ENCODE measurements at regions not wholly inside any gene's neighbourhood (a gene's known extent, or its start where the extent isn't known, plus 50 kb on each side); places are given as distances from the start of the nearest gene placed in this dataset.

DNA sequence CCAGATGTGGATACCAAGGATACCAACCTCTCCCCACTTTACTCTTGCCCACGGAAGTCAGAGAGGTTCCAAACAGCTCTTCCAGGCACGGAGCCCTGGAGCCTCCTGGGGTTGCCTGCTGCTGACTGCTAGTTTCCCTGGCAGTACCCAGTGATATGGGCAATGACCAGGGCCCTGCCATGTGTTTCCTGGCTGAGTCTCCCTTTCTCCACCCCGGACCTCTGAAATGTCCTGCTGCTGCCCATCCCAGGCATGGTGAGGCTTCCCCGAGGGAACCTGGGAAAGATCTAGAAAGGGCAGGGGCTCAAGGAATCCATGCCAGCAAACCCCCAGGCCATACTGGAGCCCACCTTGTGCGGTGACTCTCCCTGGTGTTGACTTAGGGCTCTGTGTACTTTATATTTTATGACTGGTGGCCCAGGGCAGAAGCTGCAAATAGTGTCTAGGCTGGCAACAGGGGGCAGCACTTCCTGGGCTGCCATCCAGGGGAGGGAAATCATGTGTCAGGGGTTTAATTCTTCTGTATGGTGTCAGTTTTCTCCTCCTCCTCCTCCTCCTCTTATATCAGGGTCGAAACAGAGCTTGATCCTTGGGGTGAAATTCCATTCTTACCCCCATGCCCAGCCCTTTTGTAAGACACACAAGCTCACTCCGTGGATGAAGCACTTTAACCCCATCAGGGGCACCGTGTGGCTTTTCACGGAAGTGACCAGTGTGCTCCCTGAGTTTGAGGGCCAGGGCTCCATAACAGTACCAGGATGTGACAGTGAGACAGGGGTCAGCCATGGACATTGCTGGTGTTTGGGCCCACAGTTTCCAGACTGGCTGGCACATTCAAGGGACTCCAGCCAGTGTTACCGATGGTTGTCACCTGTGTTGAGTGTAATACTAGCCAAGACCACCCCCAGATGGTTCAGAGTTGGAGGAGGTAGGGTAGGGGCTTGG is 62.4 kb upstream of the GDF10 start:
- no peak for DNase-seq

DNA sequence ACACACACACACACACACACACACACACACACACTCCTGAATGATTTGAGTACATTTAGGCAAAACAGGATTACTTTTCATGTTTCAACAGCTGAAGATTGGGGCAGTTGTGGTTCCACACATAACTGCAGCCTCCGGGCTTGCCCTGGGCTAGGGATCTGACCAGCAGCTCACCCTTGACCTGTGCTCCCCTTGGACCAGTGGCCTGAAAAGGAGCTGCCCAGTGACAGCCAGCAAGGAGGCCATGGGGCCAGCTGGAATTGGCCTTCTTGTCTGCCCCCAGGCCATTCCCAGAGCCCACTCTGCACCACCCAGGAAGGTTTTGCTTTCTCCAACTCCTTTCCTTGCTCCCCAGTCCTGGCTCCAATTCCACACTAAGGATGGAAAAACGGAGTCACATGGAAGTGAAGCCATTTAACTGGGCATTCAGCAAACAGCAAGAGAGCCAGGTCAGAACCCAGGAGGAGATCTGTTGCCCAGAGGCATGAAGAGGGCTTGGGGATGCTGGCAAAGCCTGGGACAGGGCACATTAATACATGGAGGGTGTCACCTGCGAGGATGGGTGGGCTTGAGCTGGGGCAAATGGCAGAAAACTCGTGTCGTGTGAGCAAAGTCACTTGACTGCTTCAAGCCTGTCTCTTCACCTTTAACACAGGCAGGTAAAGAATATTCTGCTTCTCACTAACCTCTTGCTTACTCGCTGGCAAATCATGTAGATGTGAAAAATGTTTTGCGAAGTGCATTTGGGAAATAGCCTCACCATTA is 61.5 kb upstream of the GDF10 start:
- no peak for DNase-seq

DNA sequence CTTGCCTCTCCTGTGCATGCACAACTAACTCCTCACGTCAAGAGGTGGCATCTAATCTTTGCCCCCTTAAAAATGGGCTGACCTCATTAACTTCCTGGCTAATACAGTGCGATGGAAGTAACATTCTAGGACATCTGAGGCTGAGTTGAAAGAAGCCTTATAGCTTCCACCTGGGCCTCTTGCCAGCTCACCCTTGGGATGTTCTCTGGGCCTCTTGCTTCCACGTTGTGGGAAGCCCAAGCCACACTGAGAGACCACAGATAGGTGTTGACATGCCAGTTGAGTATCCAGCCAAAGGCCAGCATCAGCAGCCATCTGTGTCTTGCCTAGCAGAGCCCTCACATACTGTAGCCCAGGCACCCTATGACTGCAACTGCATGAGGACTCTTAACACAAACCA is 60.8 kb upstream of the GDF10 start:
- no peak for DNase-seq

DNA sequence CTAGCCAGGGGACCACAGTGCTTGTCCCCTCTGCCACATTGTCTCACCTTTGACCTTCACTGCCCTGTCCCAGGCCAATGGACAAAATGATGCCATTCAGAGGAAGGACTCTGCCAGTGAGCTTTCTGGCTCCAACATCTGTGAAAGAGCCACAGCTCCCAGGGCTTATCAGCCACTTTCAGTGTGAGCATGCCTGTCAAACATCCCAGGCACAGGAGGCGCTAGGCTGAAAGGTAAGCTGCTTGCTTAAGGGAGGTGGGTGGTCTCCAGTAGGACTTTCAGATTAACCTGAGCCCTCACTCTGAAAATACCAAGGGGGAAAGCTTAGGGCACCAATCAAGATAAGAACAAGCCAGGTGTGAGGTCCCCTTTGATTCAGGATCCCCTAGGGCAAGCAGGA is 59.8 kb upstream of the GDF10 start:
- DNase-seq, result no peak

DNA sequence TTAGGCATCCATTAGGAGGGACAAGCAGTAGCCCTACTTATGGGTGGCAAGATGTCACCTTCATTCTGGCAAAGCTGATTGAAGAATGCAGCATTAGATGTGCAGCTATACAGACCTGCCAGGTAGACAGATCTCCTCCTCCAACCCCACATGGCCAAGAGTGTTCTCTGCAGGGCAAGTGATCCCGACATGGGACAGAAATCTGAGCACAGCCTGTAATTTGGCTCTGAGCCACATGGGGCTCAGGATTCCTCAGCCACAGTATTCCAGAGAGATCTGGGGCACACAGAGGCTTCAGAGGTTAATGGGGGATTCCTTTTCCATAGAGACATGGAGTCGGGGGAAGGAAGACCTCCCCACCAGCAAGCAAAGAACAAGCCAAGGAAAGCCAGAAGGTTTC is 58.7 kb upstream of the GDF10 start:
- no peak for DNase-seq

DNA sequence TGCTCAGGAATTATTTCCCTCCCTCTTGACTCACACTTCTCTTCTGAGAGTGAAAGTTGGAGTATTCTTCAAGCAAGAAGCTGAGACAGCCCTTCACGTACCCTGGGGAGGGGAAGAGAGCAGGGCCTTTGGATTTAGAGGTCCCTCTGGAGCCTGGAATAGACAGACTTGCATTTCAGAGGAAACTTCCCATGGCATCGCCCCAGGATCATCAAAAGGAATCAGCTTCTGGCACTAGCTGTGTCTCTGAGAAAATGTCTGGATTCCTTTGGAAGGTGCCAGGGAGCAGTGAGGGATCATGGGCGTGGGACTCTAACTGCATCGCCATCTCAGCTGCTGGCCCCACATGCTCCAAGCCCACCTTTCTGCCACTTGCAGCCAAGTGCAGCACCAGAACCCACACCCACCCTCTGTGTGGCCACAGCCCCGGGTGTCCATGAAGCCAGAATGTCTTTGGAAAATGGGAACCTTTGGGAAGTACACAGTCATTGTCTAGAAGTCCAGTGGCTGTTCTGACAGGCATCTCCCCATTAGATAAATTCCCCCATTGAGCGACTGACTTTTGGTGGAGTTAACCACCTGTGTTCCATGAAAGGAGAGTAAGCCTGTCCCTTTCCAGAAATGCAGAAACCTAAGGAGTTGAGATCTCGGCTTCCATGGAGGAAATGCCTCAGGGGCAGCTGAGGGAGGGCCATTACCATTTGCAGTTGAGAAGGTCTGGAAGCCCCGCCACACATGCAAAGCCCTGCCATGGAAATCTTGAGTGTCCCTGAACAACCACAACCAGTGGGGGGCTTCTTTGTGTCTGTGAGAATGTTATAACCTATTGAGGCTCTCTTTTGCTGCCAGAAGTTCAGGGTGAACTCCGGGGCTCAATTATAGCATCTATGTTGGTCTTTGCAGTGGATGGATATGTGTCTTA is 57.8 kb upstream of the GDF10 start:
- no peak for DNase-seq

DNA sequence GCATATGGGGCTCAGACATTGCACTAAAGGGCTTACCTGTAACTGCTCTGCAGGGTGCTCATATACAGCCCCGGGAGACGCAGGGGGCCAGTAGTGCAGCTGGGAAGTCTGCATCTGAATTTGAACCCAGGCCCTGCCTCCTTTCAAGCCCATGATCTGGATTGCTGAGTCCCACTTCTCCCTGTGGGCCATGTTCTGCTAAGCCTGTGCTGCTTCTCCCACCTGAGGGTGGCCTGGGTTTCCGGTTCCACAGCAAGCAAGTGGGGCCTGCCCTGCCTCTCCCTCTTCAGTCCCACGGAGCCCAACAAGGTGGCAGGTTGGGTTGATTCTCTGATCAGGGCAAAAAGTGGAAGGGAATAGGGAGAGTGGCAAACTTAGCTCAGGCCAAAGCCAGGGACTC is 56.6 kb upstream of the GDF10 start:
- no peak for DNase-seq

DNA sequence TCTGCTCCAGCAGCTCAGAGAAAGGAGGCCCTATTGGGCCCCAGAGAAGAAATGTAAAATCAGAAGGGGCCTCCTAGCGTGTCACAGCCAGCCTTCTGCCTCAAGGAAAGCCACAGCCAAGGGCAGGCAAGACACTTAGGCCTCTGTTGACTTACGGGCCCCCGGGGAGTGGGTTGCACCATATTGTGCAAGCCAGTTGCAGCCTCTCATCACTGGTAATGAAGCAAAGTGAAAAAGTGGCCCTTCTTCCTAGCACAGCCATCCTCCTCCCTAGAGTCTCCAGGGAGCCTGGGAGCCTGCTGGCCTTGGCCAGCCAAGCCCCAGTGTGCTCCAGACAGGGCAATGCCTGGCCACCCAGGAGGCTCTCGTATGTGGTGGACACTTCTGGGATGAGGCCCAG is 56.2 kb upstream of the GDF10 start:
- no peak for DNase-seq

DNA sequence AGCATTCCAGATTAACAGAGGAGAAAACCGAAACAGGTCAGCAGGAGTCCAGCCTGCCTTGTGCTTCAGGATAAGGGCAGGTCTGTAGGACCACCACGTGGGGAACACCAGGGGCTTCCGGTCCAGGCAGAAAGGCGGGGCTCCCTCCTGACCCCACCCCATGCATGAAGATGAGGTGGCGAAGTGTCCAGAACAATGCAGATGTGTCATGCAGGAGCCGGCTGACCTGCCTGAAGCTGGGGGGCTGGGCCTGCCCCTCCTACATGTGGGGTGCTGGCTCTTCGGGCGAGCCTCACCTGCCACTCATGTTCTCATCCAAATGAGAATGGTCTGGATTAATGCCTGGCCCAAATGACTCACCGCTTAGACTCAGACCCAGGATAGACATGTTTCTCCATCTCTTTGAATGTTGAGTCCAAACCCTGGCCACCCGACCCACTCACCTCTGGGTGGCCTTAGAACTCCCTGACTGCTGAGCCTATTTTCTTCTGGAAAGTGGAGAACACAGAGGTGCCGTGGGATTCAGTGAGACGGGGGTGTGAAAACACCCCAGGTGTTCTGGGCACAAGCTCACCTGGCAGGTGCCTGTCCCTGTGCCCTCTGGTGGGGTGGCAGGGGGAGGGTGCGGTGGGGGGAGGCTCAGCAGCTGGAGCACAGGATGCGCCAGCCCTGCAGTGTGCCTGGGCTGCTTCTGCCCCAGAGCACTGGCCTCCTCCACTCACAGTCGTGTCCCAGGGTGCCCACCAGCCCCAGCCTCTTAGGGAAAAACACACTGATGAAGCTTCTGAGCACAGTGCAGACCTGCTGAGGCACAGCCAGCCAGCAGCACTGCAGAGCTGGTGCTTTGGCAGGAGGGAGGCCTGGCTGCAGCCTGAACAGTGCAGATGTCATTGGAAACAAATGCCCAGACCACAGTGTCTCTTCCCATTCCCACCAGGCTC is 55.2 kb upstream of the GDF10 start:
- DNase-seq, result no peak

DNA sequence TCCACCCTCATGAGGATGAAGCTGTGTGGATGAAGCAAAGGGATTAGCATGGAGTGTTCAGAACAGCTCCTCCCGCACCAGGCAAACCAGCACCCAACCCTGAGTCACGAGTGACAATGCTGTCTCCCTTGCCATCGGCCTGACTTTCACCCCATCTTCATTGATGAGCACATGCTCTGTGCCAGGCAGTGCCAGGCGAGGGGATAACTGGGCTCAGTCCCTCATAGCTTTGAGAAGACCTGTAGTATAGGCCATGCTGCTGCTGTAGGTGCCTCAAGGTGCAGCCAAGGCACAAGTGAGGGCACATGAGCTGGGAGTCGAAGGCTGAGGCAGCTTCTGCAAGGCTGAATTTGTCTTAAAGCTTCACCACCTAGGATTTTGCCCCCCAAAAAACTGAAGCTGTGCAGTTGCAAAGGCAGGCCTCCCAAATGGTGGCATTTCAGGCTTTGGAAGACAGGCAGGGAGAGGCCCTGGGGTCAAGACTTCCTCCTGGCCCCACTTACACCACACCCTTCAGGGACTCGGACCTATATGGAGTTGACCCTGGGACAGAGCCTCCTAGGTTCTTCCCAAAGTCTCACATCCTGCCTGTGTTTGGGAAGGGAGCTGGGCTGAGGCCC is 54.2 kb upstream of the GDF10 start:
- DNase-seq, result no peak

DNA sequence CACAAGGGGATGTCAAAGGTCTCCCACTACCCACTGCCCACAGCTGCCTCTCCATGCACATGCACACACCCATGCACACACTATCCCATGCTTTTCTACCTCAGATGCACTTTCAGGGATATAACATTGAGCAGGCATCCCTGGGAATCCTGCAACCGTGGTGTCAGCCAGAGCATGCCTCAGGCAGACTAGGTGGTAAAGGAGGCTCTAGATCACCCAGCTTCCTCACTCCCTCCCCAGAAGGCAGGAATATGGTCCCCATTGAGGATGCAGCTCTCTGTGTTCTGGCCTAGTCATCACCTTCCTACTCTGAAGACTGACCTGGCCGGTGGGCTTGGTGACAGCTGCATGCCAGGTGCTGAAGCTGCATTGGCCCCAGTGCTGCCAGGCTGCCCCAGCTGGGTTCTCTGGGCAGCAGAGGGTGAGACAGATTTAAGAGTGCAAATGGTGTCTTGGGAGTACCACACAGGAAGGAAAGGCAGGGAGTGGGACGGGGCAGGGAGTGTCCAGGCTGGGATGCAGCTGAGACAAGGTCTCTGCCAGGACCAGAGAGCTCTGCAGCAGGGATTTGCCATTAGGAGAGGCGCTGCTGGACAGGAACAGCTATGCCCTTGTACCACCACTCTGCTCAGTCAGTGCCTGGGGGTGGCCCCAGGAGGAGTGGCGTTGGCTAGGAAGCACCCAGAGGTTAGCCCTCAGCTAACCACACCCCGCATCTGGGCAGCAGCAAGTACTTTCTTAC is 53.4 kb upstream of the GDF10 start:
- DNase-seq, result no peak

DNA sequence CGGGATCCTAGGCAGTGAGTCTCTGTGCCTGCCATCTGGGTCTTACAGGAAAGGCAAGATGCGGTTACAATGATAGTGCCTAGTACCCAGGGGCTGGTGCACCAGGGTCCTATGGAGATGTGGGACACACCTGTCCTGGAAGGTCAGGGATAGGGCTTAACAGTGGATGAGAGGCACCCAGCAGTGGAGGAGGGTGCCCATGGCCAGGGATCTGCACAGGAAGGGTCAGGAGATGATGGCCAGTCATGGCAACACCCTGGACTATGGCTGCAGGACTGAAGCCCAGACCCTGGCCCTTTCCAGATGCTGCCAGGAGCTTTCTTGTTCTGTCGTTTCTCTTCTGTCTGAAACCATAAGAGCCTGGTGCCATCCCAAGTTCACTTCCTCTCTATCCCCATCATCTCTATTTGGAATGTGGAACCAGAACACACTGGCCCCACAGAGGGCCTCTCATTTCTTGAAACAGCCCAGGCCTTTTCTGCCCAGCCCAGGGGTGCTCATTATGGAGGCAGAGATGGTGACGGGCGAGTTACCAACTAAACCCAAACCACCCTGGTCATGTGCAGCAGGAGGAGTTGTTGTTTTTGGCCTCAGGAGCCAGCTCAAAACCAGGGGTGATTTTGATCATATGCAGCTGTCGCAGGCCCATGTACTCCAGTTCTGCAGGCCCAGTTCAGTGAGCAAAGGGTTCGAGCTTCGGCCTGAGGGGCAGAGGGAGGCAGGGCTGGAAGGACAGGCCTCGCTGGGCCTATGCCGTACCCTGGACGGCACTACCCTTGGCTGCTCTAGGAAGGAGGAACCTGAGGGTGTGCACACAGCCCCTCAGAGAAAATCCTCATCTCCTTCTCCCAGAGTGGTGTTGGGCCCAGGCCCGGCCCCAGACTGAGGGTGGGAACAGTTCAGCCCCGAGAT is 52.6 kb upstream of the GDF10 start:
- no peak for DNase-seq

DNA sequence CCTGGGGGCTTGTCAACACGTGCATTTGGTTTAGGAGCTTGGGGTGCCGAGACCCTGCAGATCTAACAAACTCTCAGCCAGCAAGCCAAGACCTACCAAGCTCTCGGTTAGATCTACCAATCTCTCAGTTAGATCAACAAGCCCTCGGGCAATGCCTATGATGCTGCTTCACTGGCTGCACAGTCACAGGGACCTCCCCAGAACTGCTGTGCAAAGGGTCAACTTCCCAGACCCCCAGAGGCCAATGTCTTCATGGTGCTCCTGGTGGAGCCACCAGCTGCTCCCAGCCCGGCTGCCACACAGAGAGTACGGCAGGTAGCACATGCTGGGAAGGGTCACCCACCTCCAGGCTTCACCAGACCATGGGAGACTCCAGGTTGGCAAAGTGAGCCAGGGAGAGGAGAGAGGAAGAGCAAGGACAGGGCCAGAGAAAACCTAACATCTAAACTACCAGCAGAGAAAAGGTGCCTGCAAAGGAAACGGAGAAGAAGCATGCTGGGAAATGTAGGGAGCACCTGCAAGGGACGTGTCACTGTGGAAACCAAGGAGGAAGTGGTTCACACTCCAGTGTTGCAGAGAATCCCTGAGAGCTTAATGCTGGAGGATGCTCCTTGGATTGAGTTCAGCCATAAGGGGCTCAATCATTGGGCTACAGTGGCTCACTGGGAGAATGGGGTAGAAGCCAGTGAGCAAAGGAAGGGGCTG is 51.5 kb upstream of the GDF10 start:
- no peak for DNase-seq

DNA sequence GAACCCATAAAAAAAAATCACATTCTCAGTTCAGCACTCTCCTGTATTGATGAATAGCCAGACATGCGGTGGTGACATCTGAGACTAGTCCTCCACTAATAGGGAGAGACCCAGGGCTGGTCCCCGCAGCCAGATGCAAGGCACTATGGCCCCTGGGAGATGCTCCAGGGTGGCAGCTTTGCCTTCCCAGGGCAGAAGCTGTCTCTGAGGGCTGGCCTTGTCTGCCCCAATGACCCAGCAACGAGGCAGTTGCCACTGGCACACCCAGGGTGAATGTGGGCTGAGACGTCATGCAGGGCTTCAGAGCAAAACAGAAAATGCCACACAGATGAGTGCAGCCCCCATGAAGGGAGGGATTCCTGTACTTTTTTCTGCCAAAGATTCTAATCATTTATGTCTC is 50.1 kb upstream of the GDF10 start:
- no peak for DNase-seq
